ENCODE measurements at regions not wholly inside any gene's neighbourhood (a gene's known extent, or its start where the extent isn't known, plus 50 kb on each side); places are given as distances from the start of the nearest gene placed in this dataset.

- WGBS, 2 donors, result 68 to 89% methylated on average over 4 of the region's 4 CpGs
- Histone ChIP-seq H3K9me3 (no peaks in the 10 kb centered on the region), H3K36me3 (no peaks in the 10 kb centered on the region), H3K4me3 (no peak overlapping the region), H3K4me1 (no peaks in the 10 kb centered on the region), H3K27me3 (no peaks in the 10 kb centered on the region), H3K27ac (no peak overlapping the region)
- no peak for TF ChIP-seq CTCF (IDR thresholded peaks at IDR 0.05)
- DNase-seq (no peak), FAIRE-seq (no peak), ATAC-seq (no peak)
- intact Hi-C loops (cut with DNase I), result no loop called here
Observed at GRCh38 chr11:127609025-127609773, 608.6 kb upstream of the KIRREL3 start.

- intact Hi-C loops (cut with DNase I), result no loop called here
- no peaks in the 10 kb centered on the region for H3K4me1 ChIP-seq
- 78 to 81% methylated on average over 9 of the region's 9 CpGs for WGBS, 2 donors
Observed at GRCh38 chr11:127607487-127608085, 607.0 kb upstream of the KIRREL3 start.

GRCh38 chr11:127601578-127601977 lies 601.0 kb upstream of the KIRREL3 start:
- Histone ChIP-seq H3K4me3 (no peak overlapping the region), H3K27me3 (no peaks in the 10 kb centered on the region), H3K4me1 (no peaks in the 10 kb centered on the region), H3K27ac (no peak overlapping the region), H3K36me3 (no peaks in the 10 kb centered on the region), H3K9me3 (no peaks in the 10 kb centered on the region)
- TF ChIP-seq CTCF (IDR thresholded peaks at IDR 0.05), result no peak
- WGBS, 2 donors, result 71 to 75% methylated on average over 3 of the region's 3 CpGs
- DNase-seq, result no peak
- FAIRE-seq, result no peak
- intact Hi-C loops (cut with DNase I), result no loop called here
- no peak for ATAC-seq

More at GRCh38 chr11:127607487-127608085, 607.0 kb upstream of the KIRREL3 start:
- Histone ChIP-seq H3K9me3 (no peaks in the 10 kb centered on the region), H3K36me3 (no peaks in the 10 kb centered on the region), H3K27ac (no peak overlapping the region), H3K4me3 (no peak overlapping the region), H3K27me3 (no peaks in the 10 kb centered on the region)
- FAIRE-seq, result no peak
- no peak for ATAC-seq
- no peak for DNase-seq
- TF ChIP-seq CTCF (IDR thresholded peaks at IDR 0.05), result no peak

- ATAC-seq (no peak), DNase-seq (no peak), FAIRE-seq (no peak)
- Histone ChIP-seq H3K27me3 (no peaks in the 10 kb centered on the region), H3K9me3 (no peaks in the 10 kb centered on the region), H3K27ac (no peak overlapping the region), H3K4me1 (no peaks in the 10 kb centered on the region), H3K4me3 (no peak overlapping the region), H3K36me3 (no peaks in the 10 kb centered on the region)
- intact Hi-C loops (cut with DNase I), result no loop called here
- WGBS, 2 donors, result 63 to 80% methylated on average over 2 of the region's 2 CpGs
- TF ChIP-seq CTCF (IDR thresholded peaks at IDR 0.05), result no peak
Observed at GRCh38 chr11:127600674-127601073, 600.1 kb upstream of the KIRREL3 start.

GRCh38 chr11:127598476-127598875 lies 597.9 kb upstream of the KIRREL3 start:
- Histone ChIP-seq H3K4me1 (no peaks in the 10 kb centered on the region), H3K9me3 (no peaks in the 10 kb centered on the region), H3K4me3 (no peak overlapping the region), H3K27me3 (no peaks in the 10 kb centered on the region), H3K27ac (no peak overlapping the region), H3K36me3 (no peaks in the 10 kb centered on the region)
- DNase-seq, result no peak
- intact Hi-C loops (cut with DNase I), result no loop called here
- TF ChIP-seq CTCF (IDR thresholded peaks at IDR 0.05), result no peak
- FAIRE-seq, result no peak
- 79 to 86% methylated on average over 3 of the region's 3 CpGs for WGBS, 2 donors
- ATAC-seq, result no peak

Measured in pancreas (tissue), 10 donors.